Endothelial cell (in vitro differentiated cells): ENCODE measurements at regions not wholly inside any gene's neighbourhood (a gene's known extent, or its start where the extent isn't known, plus 50 kb on each side); places are given as distances from the start of the nearest gene placed in this dataset.

Experiments
- DNase-seq: peaks from one replicate; pipeline ENCODE4 v3.0.0; 2021; ENCODE audit warnings: low spot score
- H3K27ac Mint-ChIP-seq: one replicate; pipeline ENCODE4 v1.8.0; 2021; ENCODE audit warnings: mixed read lengths, inconsistent platforms; ENCODE audit not compliant: unreplicated experiment
- H3K27me3 Mint-ChIP-seq: one replicate; pipeline ENCODE4 v1.8.0; 2021; ENCODE audit warnings: mild to moderate bottlenecking, moderate library complexity, mixed read lengths, inconsistent platforms; ENCODE audit not compliant: unreplicated experiment
- H3K36me3 Mint-ChIP-seq: one replicate; pipeline ENCODE4 v1.8.0; 2021; ENCODE audit warnings: mild to moderate bottlenecking, low read depth, mixed read lengths, inconsistent platforms; ENCODE audit not compliant: unreplicated experiment
- H3K4me1 Mint-ChIP-seq: one replicate; pipeline ENCODE4 v1.8.0; 2021; ENCODE audit warnings: mild to moderate bottlenecking, mixed read lengths, inconsistent platforms; ENCODE audit not compliant: unreplicated experiment
- H3K4me3 Mint-ChIP-seq: one replicate; pipeline ENCODE4 v1.8.0; 2021; ENCODE audit warnings: mild to moderate bottlenecking, mixed read lengths, inconsistent platforms; ENCODE audit not compliant: unreplicated experiment
- H3K9me3 Mint-ChIP-seq: one replicate; pipeline ENCODE4 v1.8.0; 2021; ENCODE audit warnings: mixed read lengths, inconsistent platforms; ENCODE audit not compliant: unreplicated experiment
- TF ChIP-seq, protein P1 (sequence below): fragments of 200-600 bp; sonication (generic); IDR thresholded peaks from one replicate; pipeline ENCODE4 v1.5.0; 2021; ENCODE audit warnings: antibody characterized with exemption; ENCODE audit not compliant: unreplicated experiment

DNA sequence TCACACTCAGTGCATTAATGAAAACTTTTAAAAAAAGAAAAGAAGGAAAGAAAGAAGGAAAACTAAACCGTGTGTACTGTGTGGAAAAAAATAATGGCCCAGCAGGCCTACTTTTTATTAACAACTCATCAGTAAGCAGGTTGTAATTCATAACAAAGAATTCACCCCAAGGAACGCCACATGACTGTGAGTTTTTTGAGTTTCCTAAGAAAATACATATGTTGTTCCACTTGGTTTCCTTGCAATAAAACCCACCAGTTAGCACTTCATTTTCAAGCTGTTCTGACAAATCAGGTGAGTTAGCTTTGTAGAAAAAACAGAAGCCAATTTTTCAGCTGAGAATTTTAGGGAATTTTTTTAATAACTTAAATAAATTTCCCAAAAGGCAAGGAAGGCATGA is 259.3 kb upstream of the TBX18 start:
- no peak overlapping the region for H3K4me3 Mint-ChIP-seq
- TF ChIP-seq, protein P1, sequence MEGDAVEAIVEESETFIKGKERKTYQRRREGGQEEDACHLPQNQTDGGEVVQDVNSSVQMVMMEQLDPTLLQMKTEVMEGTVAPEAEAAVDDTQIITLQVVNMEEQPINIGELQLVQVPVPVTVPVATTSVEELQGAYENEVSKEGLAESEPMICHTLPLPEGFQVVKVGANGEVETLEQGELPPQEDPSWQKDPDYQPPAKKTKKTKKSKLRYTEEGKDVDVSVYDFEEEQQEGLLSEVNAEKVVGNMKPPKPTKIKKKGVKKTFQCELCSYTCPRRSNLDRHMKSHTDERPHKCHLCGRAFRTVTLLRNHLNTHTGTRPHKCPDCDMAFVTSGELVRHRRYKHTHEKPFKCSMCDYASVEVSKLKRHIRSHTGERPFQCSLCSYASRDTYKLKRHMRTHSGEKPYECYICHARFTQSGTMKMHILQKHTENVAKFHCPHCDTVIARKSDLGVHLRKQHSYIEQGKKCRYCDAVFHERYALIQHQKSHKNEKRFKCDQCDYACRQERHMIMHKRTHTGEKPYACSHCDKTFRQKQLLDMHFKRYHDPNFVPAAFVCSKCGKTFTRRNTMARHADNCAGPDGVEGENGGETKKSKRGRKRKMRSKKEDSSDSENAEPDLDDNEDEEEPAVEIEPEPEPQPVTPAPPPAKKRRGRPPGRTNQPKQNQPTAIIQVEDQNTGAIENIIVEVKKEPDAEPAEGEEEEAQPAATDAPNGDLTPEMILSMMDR = no peak
- no peak for DNase-seq
- no peak overlapping the region for H3K27ac Mint-ChIP-seq
- H3K9me3 Mint-ChIP-seq = no peaks in the 10 kb centered on the region
- H3K27me3 Mint-ChIP-seq = no peaks in the 10 kb centered on the region
- no peaks in the 10 kb centered on the region for H3K4me1 Mint-ChIP-seq
- H3K36me3 Mint-ChIP-seq = no peaks in the 10 kb centered on the region

DNA sequence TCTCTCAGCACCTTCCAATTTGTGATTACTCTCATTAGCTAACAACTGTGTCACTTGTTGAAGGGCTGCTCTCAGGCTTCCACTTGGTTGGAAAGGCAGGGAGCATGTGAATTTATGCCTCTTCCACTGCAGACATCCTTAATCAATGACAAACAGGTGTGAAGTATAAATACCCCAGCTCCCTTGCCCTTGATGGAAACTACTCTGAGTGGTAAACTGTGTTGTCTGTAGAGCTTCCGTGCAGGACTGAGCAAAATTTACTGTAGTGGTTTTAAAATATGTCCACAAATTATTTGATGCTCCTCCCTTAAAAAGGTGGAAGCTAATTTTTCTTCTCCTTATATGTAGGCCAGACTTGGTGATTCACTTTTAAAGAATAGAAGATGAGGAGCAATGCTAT is 253.0 kb upstream of the TBX18 start:
- Mint-ChIP-seq H3K4me3 (no peak overlapping the region), H3K4me1 (peaks cover 18% of the 10 kb centered on the region), H3K27ac (no peak overlapping the region), H3K36me3 (no peaks in the 10 kb centered on the region), H3K27me3 (peaks cover 9% of the 10 kb centered on the region), H3K9me3 (no peaks in the 10 kb centered on the region)
- DNase-seq = no peak
- TF ChIP-seq, protein P1 = no peak

DNA sequence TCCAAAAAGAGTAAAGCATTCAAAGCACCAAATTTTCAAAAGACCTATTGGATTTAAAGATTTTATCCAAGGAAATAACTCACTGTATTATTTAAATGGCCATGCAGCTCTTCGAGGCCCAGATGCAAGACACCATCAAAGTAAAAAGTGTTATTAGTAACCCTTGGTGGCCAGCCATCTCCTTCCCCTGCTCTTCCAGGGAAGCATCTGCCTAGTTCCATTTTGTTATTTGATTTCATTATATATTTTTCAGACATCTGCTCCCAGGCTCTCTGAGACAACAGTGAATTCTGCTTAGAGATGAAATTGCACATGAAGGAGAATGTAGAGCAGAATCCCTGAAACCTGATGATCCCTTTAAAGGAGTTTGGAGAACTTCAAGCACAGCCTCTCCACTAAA is 252.3 kb upstream of the TBX18 start:
- TF ChIP-seq, protein P1 = no peak
- DNase-seq = no peak
- Mint-ChIP-seq H3K4me3 (no peak overlapping the region), H3K4me1 (peaks cover 18% of the 10 kb centered on the region), H3K27ac (no peak overlapping the region), H3K36me3 (no peaks in the 10 kb centered on the region), H3K9me3 (no peaks in the 10 kb centered on the region), H3K27me3 (peaks cover 9% of the 10 kb centered on the region)

DNA sequence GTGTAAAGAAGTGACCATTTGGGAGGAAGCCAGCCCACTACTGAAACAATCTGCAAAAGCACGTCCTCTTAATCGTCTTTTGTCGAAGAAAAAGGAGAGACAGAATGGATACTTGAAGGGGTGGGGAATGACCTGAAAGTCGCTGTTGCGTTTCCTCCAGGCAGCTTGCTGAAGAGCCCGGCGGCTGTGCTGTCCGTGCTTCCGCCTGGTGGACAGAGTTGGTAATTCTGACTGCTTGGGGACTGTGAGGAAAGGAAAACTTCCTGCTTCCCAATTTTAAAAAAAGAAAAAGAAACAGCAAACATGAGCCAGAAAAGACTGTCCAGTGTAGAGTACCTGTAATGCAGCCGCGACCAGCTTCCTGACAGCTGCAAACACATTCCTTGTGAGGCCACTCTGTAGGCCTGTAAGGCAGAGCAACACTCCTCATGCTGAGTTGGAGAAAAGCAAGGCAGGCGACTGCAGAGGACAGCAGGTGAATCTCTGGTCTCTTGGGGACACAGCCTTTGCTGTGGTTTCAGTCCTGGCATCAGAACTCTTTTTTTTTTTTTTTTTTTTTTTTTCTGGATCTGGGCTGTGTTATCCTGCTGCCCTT is 251.1 kb upstream of the TBX18 start:
- no peak overlapping the region for H3K27ac Mint-ChIP-seq
- TF ChIP-seq, protein P1 = peak; percentile 94
- DNase-seq = peak; percentile 80
- no peak overlapping the region for H3K4me3 Mint-ChIP-seq
- no peaks in the 10 kb centered on the region for H3K9me3 Mint-ChIP-seq
- peaks cover 18% of the 10 kb centered on the region for H3K4me1 Mint-ChIP-seq
- H3K27me3 Mint-ChIP-seq = peaks cover 9% of the 10 kb centered on the region
- H3K36me3 Mint-ChIP-seq = no peaks in the 10 kb centered on the region

DNA sequence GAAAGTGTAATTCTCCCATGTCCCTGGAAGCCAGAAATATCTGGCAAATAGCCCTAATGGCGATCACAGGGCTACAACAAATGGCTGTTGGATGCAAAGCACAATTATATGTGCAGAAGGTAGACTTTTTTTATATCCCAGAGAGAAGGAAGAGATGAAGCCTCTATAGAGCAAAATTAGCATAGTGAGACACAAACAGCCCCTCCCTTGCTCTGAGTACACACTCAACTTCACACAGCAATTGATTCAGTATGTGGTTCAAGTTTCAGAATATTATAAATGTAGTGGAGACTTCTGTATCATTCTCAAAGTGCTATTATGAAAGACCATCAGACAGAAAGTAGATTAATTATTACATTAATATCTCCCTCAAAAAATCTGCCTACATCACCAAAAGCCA is 246.5 kb upstream of the TBX18 start:
- Mint-ChIP-seq H3K36me3 (no peaks in the 10 kb centered on the region), H3K4me1 (peaks cover 16% of the 10 kb centered on the region), H3K27ac (no peak overlapping the region), H3K27me3 (peaks cover 3% of the 10 kb centered on the region), H3K9me3 (no peaks in the 10 kb centered on the region), H3K4me3 (no peak overlapping the region)
- no peak for DNase-seq
- TF ChIP-seq, protein P1 = no peak
